HFFc6 (cell line): ENCODE measurements at regions not wholly inside any gene's neighbourhood (a gene's known extent, or its start where the extent isn't known, plus 50 kb on each side); places are given as distances from the start of the nearest gene placed in this dataset.

ENCODE experiments used
- DNase-seq: peaks from one replicate; pipeline ENCODE4 v3.0.0-alpha.2; 2018
- H3K27ac Mint-ChIP-seq: 2 replicates; pipeline ENCODE4 v1.8.0; 2020; ENCODE audit warnings: mild to moderate bottlenecking, mixed read lengths
- H3K27me3 Mint-ChIP-seq: 2 replicates; pipeline ENCODE4 v1.8.0; 2021; ENCODE audit warnings: mild to moderate bottlenecking, moderate library complexity, mixed read lengths; ENCODE audit not compliant: insufficient read depth
- H3K36me3 Mint-ChIP-seq: 2 replicates; pipeline ENCODE4 v1.8.0; 2021; ENCODE audit warnings: low read depth, mixed read lengths
- H3K4me1 Mint-ChIP-seq: 2 replicates; pipeline ENCODE4 v1.8.0; 2020; ENCODE audit warnings: low read depth, mixed read lengths
- H3K4me3 Mint-ChIP-seq: 2 replicates; pipeline ENCODE4 v1.8.0; 2020; ENCODE audit warnings: mild to moderate bottlenecking, moderate library complexity, mixed read lengths
- H3K9me3 Mint-ChIP-seq: 2 replicates; pipeline ENCODE4 v1.8.0; 2020; ENCODE audit warnings: mild to moderate bottlenecking, mixed read lengths
- CTCF ChIP-seq: fragments of 200-600 bp; sonication (generic); IDR thresholded peaks from 2 replicates; pipeline ENCODE4 v1.5.0; 2021; ENCODE audit warnings: antibody characterized with exemption, mild to moderate bottlenecking

- no peaks in the 10 kb centered on the region for H3K9me3 Mint-ChIP-seq
- H3K36me3 Mint-ChIP-seq = no peaks in the 10 kb centered on the region
- TF ChIP-seq CTCF = no peak
- H3K4me3 Mint-ChIP-seq = no peak overlapping the region
- no peak for DNase-seq
- no peaks in the 10 kb centered on the region for H3K4me1 Mint-ChIP-seq
- H3K27me3 Mint-ChIP-seq = peaks cover 61% of the 10 kb centered on the region
- no peak overlapping the region for H3K27ac Mint-ChIP-seq
These were observed 89.3 kb downstream of the IRF8 start for GRCh38 chr16:85988306-85988705.

- DNase-seq = no peak
- no peak for TF ChIP-seq CTCF
- no peaks in the 10 kb centered on the region for H3K9me3 Mint-ChIP-seq
- H3K27me3 Mint-ChIP-seq = peaks cover 62% of the 10 kb centered on the region
- H3K4me3 Mint-ChIP-seq = no peak overlapping the region
- no peaks in the 10 kb centered on the region for H3K36me3 Mint-ChIP-seq
- no peaks in the 10 kb centered on the region for H3K4me1 Mint-ChIP-seq
- no peak overlapping the region for H3K27ac Mint-ChIP-seq
These were observed 89.9 kb downstream of the IRF8 start for GRCh38 chr16:85988723-85989313.

GRCh38 chr16:85989376-85989775 lies 90.4 kb downstream of the IRF8 start:
- Mint-ChIP-seq H3K9me3 (no peaks in the 10 kb centered on the region), H3K4me3 (no peak overlapping the region), H3K36me3 (no peaks in the 10 kb centered on the region), H3K27me3 (peaks cover 62% of the 10 kb centered on the region), H3K4me1 (no peaks in the 10 kb centered on the region), H3K27ac (no peak overlapping the region)
- no peak for TF ChIP-seq CTCF
- DNase-seq = no peak

- Mint-ChIP-seq H3K27me3 (peaks cover 63% of the 10 kb centered on the region), H3K27ac (no peak overlapping the region), H3K4me3 (no peak overlapping the region), H3K9me3 (no peaks in the 10 kb centered on the region), H3K36me3 (no peaks in the 10 kb centered on the region), H3K4me1 (no peaks in the 10 kb centered on the region)
- no peak for TF ChIP-seq CTCF
- DNase-seq = no peak
These were observed 91.1 kb downstream of the IRF8 start for GRCh38 chr16:85989863-85990643.

GRCh38 chr16:85990861-85991301 lies 91.9 kb downstream of the IRF8 start:
- H3K27me3 Mint-ChIP-seq = peaks cover 64% of the 10 kb centered on the region

More at GRCh38 chr16:85990861-85991301, 91.9 kb downstream of the IRF8 start:
- no peak for DNase-seq
- H3K4me3 Mint-ChIP-seq = no peak overlapping the region
- no peak for TF ChIP-seq CTCF
- no peaks in the 10 kb centered on the region for H3K4me1 Mint-ChIP-seq
- no peak overlapping the region for H3K27ac Mint-ChIP-seq
- H3K36me3 Mint-ChIP-seq = no peaks in the 10 kb centered on the region
- H3K9me3 Mint-ChIP-seq = no peaks in the 10 kb centered on the region
